Activated naive CD8-positive, alpha-beta T cell treated with anti-CD3 and anti-CD28 coated beads for 36 hours (primary cell): ENCODE measurements at regions not wholly inside any gene's neighbourhood (a gene's known extent, or its start where the extent isn't known, plus 50 kb on each side); places are given as distances from the start of the nearest gene placed in this dataset.
"Not testable (repeated sequence)": the region's sequence is repeated elsewhere in the genome, so short reads cannot be mapped to it uniquely, and the experiment has no call there.

Source experiments
- DNase-seq: peaks from one replicate; pipeline ENCODE4 v3.0.0; 2021
- H3K27ac Mint-ChIP-seq: one replicate; pipeline ENCODE4 v1.8.0; 2022; ENCODE audit warnings: mild to moderate bottlenecking, moderate library complexity, mixed read lengths
- H3K27me3 Mint-ChIP-seq: one replicate; pipeline ENCODE4 v1.8.0; 2022; ENCODE audit warnings: mild to moderate bottlenecking, mixed read lengths
- H3K36me3 Mint-ChIP-seq: one replicate; pipeline ENCODE4 v1.8.0; 2021; ENCODE audit warnings: mild to moderate bottlenecking, mixed read lengths
- H3K4me1 Mint-ChIP-seq: one replicate; pipeline ENCODE4 v1.8.0; 2021; ENCODE audit warnings: mixed read lengths
- H3K4me3 Mint-ChIP-seq: one replicate; pipeline ENCODE4 v1.8.0; 2022; ENCODE audit warnings: mild to moderate bottlenecking, moderate library complexity, mixed read lengths
- H3K9me3 Mint-ChIP-seq: one replicate; pipeline ENCODE4 v1.8.0; 2022; ENCODE audit warnings: mixed read lengths

DNA sequence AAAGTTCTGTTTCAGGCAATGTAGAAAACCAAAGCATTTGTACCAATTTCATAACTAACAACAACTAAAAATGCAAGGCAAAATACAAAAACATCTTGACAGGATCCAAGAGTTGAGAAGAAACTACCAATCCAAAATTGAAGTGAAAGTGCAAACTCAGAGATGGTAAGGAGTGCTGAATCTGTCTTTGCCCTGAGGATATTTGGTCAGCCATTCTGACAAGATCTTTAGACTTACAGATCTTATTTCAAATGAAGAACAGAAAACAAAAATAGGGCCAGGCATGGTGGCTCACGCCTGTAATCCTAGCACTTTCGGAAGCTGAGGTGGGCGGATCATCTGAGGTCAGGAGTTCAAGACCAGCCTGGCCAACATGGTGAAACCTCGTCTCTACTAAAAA, 412.8 kb downstream of the ZFHX3 start:
- Mint-ChIP-seq H3K4me1 (no peaks in the 10 kb centered on the region), H3K27me3 (no peaks in the 10 kb centered on the region), H3K4me3 (no peak overlapping the region), H3K9me3 (peaks cover 7% of the 10 kb centered on the region), H3K27ac (no peak overlapping the region), H3K36me3 (peaks cover 10% of the 10 kb centered on the region)
- no peak for DNase-seq

DNA sequence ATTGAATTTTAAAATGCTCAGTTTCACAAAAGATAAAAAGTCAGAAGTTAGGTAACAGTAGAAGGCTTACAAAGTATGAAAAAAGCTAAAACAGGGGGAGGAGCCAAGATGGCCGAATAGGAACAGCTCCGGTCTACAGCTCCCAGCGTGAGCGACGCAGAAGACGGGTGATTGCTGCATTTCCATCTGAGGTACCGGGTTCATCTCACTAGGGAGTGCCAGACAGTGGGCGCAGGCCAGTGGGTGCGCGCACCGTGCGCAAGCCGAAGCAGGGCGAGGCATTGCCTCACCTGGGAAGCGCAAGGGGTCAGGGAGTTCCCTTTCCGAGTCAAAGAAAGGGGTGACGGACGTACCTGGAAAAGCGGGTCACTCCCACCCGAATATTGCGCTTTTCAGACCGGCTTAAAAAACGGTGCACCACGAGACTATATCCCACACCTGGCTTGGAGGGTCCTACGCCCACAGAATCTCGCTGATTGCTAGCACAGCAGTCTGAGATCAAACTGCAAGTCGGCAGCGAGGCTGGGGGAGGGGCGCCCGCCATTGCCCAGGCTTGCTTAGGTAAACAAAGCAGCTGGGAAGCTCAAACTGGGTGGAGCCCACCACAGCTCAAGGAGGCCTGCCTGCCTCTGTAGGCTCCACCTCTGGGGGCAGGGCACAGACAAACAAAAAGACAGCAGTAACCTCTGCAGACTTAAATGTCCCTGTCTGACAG, 420.6 kb downstream of the ZFHX3 start:
- H3K27me3 Mint-ChIP-seq, H3K27ac Mint-ChIP-seq, H3K4me3 Mint-ChIP-seq, DNase-seq, H3K36me3 Mint-ChIP-seq, H3K9me3 Mint-ChIP-seq, H3K4me1 Mint-ChIP-seq: not testable (repeated sequence)

DNA sequence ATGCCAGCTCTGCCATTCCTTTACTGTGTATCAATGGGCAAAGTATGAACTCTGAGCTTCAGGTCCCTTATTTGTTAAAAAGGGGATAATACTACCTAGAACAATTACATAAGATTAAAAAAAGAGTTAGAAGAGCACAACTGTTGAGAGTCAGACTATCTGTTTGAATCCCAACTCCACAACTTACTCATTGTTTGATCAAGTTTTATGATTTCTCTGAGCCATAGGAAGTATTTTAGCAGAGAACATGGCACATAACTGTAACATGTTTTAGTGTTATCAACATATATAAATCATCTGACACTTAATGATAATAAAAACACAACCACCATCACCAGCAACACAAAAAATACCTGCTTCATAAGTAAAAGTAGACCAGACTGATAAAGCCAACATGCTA, 421.3 kb downstream of the ZFHX3 start:
- Mint-ChIP-seq H3K27ac (no peak overlapping the region), H3K27me3 (no peaks in the 10 kb centered on the region), H3K36me3 (peaks cover 8% of the 10 kb centered on the region), H3K4me3 (no peak overlapping the region), H3K9me3 (peaks cover 8% of the 10 kb centered on the region), H3K4me1 (no peaks in the 10 kb centered on the region)
- DNase-seq = no peak

DNA sequence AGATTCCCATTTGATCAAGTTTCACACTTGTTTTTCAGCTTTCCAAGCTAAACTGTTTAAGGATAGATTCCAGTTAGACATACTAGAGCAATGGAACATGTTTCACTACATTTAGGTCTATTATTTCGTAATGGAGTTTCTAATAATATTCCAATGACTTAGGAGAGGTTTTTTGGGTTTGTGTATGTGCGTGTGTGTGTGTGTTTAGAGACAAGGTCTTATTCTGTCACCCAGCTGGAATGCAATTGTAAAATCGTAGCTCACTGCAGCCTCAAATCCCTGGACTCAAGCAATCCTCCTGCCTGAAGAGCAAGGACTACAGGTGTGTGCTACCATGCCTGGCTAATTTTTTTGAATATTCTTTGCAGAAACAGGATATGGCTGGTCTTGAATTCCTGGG, 426.3 kb downstream of the ZFHX3 start:
- H3K27ac Mint-ChIP-seq = no peak overlapping the region
- no peaks in the 10 kb centered on the region for H3K27me3 Mint-ChIP-seq
- H3K9me3 Mint-ChIP-seq = peaks cover 3% of the 10 kb centered on the region
- DNase-seq = no peak
- no peak overlapping the region for H3K4me3 Mint-ChIP-seq
- H3K4me1 Mint-ChIP-seq = no peaks in the 10 kb centered on the region
- peaks cover 4% of the 10 kb centered on the region for H3K36me3 Mint-ChIP-seq

DNA sequence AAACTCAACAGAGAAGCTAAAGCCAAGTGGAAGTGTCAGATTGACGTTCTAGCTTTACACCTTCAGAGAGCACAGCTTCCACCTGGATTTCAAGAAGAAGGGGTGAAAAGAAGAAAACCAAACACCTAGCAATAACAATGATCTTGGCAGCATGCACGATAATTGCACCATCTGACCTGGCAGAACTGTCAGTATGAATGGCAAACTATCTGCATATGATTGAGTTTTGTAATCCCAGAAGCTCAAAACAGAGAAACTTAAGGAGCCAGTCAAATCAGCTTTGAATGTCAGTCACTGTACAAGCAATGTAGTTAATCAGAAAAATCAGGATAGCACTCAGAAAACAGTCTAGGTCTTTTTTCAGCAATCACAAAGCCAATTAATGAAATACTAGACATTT, 427.1 kb downstream of the ZFHX3 start:
- Mint-ChIP-seq H3K36me3 (peaks cover 1% of the 10 kb centered on the region), H3K4me3 (no peak overlapping the region), H3K27ac (no peak overlapping the region), H3K27me3 (no peaks in the 10 kb centered on the region), H3K9me3 (peaks cover 3% of the 10 kb centered on the region), H3K4me1 (no peaks in the 10 kb centered on the region)
- DNase-seq = no peak

DNA sequence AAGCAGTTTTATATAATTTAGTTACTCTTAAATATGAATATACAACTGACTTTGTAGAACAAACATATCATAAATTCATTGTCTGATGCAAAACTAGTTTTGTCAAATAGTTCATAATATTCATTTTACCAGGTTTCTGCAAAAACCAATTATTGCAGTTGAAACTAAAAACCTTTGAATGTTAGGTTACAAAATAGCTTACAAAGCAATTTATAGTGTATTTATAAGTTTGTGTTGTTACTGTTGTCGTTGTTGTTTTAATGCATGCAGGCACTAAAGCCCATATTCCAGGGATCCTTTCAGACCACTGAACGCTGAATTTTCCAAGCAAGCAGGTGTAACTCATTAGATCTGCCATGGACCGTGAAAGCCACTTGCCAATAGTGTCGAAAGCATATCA, 427.6 kb downstream of the ZFHX3 start:
- H3K27ac Mint-ChIP-seq = no peak overlapping the region
- DNase-seq = no peak
- H3K9me3 Mint-ChIP-seq = no peaks in the 10 kb centered on the region
- peaks cover 5% of the 10 kb centered on the region for H3K36me3 Mint-ChIP-seq
- H3K4me1 Mint-ChIP-seq = no peaks in the 10 kb centered on the region
- H3K4me3 Mint-ChIP-seq = no peak overlapping the region
- no peaks in the 10 kb centered on the region for H3K27me3 Mint-ChIP-seq

DNA sequence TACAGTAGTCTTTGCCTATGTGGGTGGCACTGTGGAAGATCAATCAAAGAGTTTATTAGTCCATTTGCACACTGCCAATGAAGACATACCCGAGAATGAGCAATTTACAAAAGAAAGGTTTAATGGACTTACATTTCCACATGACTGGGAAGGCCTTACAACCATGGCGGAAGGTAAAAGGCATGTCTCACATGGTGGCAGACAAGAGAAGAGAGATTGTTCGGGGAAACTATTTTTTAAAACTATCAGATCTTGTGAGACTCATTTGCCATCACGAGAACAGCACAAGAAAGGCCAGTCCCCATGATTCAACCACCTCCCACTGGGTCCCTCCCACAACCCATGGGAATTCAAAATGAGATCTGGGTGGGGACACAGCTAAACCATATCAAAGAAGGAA, 432.1 kb downstream of the ZFHX3 start:
- no peak overlapping the region for H3K27ac Mint-ChIP-seq
- DNase-seq = no peak
- H3K4me1 Mint-ChIP-seq = no peaks in the 10 kb centered on the region
- H3K9me3 Mint-ChIP-seq = no peaks in the 10 kb centered on the region
- peaks cover 7% of the 10 kb centered on the region for H3K36me3 Mint-ChIP-seq
- no peak overlapping the region for H3K4me3 Mint-ChIP-seq
- H3K27me3 Mint-ChIP-seq = no peaks in the 10 kb centered on the region

DNA sequence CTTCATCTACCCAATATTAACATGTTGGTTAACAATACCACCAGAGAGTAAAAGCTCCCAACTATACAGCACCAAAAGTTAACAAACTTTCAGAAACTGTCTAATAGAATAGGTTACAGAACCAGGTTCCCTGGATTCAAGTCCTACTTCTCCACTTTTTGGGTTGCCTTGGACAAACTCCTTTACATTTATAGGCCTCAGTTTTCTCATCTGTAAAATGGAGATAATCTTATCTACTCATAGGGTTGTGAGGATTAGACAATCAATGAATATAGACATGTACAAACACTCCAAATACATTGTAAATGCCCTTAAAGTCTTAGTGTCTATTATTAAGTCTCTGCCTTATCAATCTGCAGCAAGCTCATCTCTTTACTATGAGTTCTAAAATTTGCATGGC, 435.2 kb downstream of the ZFHX3 start:
- H3K4me1 Mint-ChIP-seq = no peaks in the 10 kb centered on the region
- no peak overlapping the region for H3K27ac Mint-ChIP-seq
- no peak overlapping the region for H3K4me3 Mint-ChIP-seq
- no peaks in the 10 kb centered on the region for H3K9me3 Mint-ChIP-seq
- H3K36me3 Mint-ChIP-seq = peaks cover 10% of the 10 kb centered on the region
- no peaks in the 10 kb centered on the region for H3K27me3 Mint-ChIP-seq
- DNase-seq = no peak

DNA sequence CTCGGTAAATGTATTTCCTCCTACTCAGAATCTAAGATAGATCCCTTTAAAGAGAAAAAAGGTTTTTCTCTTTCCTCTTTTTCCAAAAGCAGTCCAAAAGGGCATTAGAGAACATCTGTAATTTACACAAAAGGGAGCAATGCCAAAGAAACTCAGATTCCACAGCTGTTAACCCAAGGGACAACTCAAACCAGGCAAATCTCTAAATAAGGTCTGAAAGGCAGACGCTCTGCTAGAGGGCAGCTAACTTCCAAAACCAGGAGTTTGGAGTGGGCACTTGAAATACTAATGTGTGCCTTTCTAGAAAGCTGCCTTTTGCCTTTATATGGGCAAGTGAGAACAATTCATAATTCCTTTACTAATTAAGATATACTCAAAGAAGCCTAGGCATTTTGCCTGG, 435.7 kb downstream of the ZFHX3 start:
- Mint-ChIP-seq H3K27ac (no peak overlapping the region), H3K4me1 (no peaks in the 10 kb centered on the region), H3K36me3 (peaks cover 10% of the 10 kb centered on the region), H3K27me3 (no peaks in the 10 kb centered on the region), H3K9me3 (no peaks in the 10 kb centered on the region), H3K4me3 (no peak overlapping the region)
- DNase-seq = no peak

DNA sequence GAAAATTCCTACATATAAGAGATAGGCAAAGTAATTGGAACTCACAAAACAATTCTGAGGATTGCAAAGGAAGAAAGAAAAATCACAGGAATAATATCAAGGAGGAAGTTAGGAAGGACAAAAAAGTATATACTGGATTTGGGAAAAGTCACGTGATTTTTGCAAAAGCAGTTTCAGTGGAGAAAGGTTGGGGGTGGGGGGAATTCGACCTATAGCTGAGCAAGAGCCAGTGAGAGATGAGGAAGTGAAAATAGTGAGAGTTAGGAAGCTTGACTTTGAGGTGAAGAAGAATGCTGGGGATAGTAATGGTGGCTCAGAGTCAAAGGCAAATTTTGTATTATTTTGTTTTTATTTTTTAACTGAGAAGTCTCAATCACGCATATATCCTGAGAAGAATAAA, 438.0 kb upstream of the PMFBP1 start:
- no peak for DNase-seq
- Mint-ChIP-seq H3K4me3 (no peak overlapping the region), H3K4me1 (no peaks in the 10 kb centered on the region)

DNA sequence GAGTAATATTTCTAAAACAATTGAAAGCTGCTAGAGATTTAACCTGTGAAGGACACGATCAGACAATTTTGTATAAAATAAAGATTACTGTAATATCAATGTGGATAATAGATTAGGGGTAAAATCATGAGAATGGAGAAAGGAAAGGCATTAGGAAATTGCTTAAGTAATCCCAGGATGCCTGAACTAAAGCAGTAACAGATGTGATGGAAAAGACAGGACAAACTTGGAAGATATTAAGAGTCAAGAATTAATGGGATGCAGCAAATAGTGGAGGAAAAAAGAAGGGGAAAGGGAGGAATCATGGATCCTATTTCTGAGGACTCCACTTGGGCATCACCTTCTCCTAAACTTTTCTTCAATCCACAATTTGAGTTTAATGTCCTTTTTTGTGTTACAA, 437.1 kb upstream of the PMFBP1 start:
- Mint-ChIP-seq H3K9me3 (peaks cover 1% of the 10 kb centered on the region), H3K27me3 (no peaks in the 10 kb centered on the region), H3K4me3 (no peak overlapping the region), H3K27ac (no peak overlapping the region), H3K4me1 (no peaks in the 10 kb centered on the region), H3K36me3 (peaks cover 3% of the 10 kb centered on the region)
- no peak for DNase-seq

More for the DNA sequence above, 438.0 kb upstream of the PMFBP1 start:
- no peaks in the 10 kb centered on the region for H3K9me3 Mint-ChIP-seq
- no peak overlapping the region for H3K27ac Mint-ChIP-seq
- no peaks in the 10 kb centered on the region for H3K27me3 Mint-ChIP-seq
- peaks cover 3% of the 10 kb centered on the region for H3K36me3 Mint-ChIP-seq

DNA sequence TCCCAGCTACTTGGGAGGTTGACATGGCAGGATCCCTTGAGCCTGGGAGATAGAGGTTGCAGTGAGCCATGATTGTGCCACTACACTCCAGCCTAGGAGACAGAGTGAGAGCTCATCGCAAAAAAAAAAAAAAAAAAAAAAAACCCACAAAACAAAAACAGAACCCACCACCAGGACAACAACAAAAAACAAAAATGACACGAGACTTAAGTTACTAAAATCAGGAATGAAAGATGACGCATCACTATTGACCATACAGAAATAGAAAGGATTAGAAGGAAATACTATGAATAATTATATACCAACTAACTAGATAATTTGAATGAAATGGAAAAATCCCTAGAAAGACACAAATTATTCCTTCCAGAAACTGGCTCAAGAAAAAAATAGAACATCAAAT, 432.4 kb upstream of the PMFBP1 start:
- Mint-ChIP-seq H3K9me3 (peaks cover 4% of the 10 kb centered on the region), H3K36me3 (peaks cover 6% of the 10 kb centered on the region), H3K27me3 (no peaks in the 10 kb centered on the region), H3K4me1 (no peaks in the 10 kb centered on the region), H3K4me3 (no peak overlapping the region), H3K27ac (no peak overlapping the region)
- DNase-seq = no peak

DNA sequence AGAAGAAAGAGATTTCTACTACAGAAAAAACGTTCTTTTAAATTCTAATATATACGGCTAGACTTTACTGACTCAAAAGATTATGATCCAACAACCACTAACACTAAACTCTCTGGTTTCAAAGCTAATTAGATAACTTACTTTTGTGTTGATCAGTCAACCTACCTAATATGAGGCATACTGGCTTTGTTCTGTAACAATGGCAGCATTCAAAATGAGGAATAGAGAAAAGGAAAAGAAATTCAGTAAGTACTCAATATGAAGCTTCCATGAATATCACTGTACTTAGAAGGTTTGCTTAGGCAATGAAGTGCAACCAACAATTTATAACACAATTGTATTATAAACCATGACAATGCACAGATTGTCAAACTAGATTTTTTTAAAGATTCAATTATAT, 430.5 kb upstream of the PMFBP1 start:
- no peaks in the 10 kb centered on the region for H3K4me1 Mint-ChIP-seq
- no peak overlapping the region for H3K4me3 Mint-ChIP-seq
- H3K27ac Mint-ChIP-seq = no peak overlapping the region
- no peak for DNase-seq
- no peaks in the 10 kb centered on the region for H3K27me3 Mint-ChIP-seq
- H3K9me3 Mint-ChIP-seq = peaks cover 4% of the 10 kb centered on the region
- H3K36me3 Mint-ChIP-seq = peaks cover 6% of the 10 kb centered on the region

DNA sequence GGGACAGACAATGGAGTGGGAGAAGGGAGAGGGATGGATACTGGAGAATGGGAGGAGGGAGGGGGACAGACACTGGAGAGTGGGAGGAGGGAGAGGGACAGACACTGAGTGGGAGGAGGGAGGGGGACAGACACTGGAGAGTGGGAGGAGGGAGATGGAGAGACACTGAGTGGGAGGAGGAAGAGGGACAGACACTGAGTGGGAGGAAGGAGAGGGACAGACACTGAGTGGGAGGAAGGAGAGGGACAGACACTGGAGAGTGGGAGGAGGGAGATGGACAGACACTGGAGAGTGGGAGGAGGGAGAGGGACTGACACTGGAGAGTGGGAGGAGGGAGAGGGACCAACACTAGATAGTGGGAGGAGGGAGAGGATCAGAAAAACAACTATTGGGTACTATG, 426.7 kb upstream of the PMFBP1 start:
- no peaks in the 10 kb centered on the region for H3K27me3 Mint-ChIP-seq
- no peaks in the 10 kb centered on the region for H3K4me1 Mint-ChIP-seq
- no peak overlapping the region for H3K4me3 Mint-ChIP-seq
- no peak for DNase-seq
- no peak overlapping the region for H3K27ac Mint-ChIP-seq
- H3K9me3 Mint-ChIP-seq = peaks cover 2% of the 10 kb centered on the region
- H3K36me3 Mint-ChIP-seq = peaks cover 6% of the 10 kb centered on the region

DNA sequence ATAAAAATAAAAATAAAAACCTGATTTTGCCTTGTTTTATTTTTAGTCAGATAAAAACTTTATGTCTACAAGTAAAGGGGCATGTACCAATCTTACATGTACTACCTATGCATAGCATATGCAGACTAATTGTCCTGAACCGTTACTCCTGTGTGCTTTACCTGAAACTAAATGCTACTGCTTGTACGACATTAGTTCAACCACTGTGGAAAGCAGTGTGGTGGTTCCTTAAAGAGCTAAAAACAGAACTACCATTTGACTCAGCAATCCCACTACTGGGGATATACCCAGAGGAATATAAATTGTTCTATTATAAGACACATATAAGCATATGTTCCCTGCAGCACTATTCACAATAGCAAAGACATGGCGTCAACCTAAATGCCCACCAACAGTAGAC, 426.0 kb upstream of the PMFBP1 start:
- Mint-ChIP-seq H3K27ac (no peak overlapping the region), H3K4me3 (no peak overlapping the region), H3K36me3 (peaks cover 3% of the 10 kb centered on the region), H3K4me1 (no peaks in the 10 kb centered on the region), H3K9me3 (peaks cover under 1% of the 10 kb centered on the region), H3K27me3 (no peaks in the 10 kb centered on the region)
- DNase-seq = no peak

DNA sequence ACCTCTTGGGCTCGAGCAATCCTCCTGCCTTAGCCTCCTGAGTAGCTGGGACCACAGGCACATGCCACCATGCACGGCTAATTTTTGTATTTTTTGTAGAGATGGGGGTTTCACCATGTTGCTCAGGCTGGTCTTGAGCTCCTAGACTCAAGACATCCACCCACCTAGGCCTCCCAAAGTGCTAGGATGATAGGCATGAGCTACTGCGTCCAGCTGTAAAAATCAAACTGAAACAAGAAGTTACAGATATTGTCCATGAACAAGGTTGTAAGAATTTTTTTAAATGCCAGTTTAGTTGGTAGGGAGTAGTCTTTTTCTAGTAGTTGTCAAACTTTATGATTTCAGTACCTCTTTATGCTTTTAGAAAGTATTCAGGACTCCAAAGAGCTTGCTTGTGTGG, 424.4 kb upstream of the PMFBP1 start:
- no peak for DNase-seq
- Mint-ChIP-seq H3K9me3 (no peaks in the 10 kb centered on the region), H3K27ac (no peak overlapping the region), H3K36me3 (peaks cover 2% of the 10 kb centered on the region), H3K4me3 (no peak overlapping the region), H3K27me3 (no peaks in the 10 kb centered on the region), H3K4me1 (no peaks in the 10 kb centered on the region)
